ENCODE measurements at regions not wholly inside any gene's neighbourhood (a gene's known extent, or its start where the extent isn't known, plus 50 kb on each side); places are given as distances from the start of the nearest gene placed in this dataset.
"Not testable (repeated sequence)": the region's sequence is repeated elsewhere in the genome, so short reads cannot be mapped to it uniquely, and the experiment has no call there.

GRCh38 chr20:39736434-39737327, 774.5 kb downstream of the DHX35 start:
- DNase-seq = no peak
- Mint-ChIP-seq H3K27ac (no peak overlapping the region), H3K9me3 (peaks cover 2 to 18% (median 5%) of the 10 kb centered on the region in 5 donors), H3K27me3 (no peaks in the 10 kb centered on the region), H3K4me3 (no peak overlapping the region), H3K4me1 (no peaks in the 10 kb centered on the region), H3K36me3 (no peaks in the 10 kb centered on the region)
- no peak overlapping the region for H3K4me3 ChIP-seq (ENCODE audit: low read length)
- ChIA-PET POLR2A (no interaction called here), CTCF (interaction anchor here (1.3 kb wide), 1 partner anchor 14 kb away, joined by 4 read pairs; no protein-coding TSS in a partner anchor)
- H3K9me3 ChIP-seq (ENCODE audit: low read length) = no peaks in the 10 kb centered on the region
- no peak overlapping the region for H3K27ac ChIP-seq (ENCODE audit: low read depth, low read length)
- no peaks in the 10 kb centered on the region for H3K36me3 ChIP-seq (ENCODE audit: insufficient read depth, low read length)
- no peaks in the 10 kb centered on the region for H3K27me3 ChIP-seq (ENCODE audit: insufficient read depth, low read length, poor library complexity, severe bottlenecking)
- H3K4me1 ChIP-seq (ENCODE audit: insufficient read depth, low read length) = no peaks in the 10 kb centered on the region

- H3K4me1 Mint-ChIP-seq; H3K27me3 ChIP-seq (ENCODE audit: insufficient read depth, low read length, poor library complexity, severe bottlenecking); H3K27ac Mint-ChIP-seq; CTCF ChIA-PET; H3K4me1 ChIP-seq (ENCODE audit: insufficient read depth, low read length); H3K27ac ChIP-seq (ENCODE audit: low read depth, low read length); H3K4me3 Mint-ChIP-seq; POLR2A ChIA-PET; H3K36me3 ChIP-seq (ENCODE audit: insufficient read depth, low read length); H3K27me3 Mint-ChIP-seq; H3K9me3 ChIP-seq (ENCODE audit: low read length); H3K4me3 ChIP-seq (ENCODE audit: low read length); DNase-seq: not testable (repeated sequence)
- H3K9me3 Mint-ChIP-seq = peaks cover 29 to 63% (median 49%) of the 10 kb centered on the region in 5 donors
- H3K36me3 Mint-ChIP-seq = peaks cover 0 to 21% (median 0%) of the 10 kb centered on the region in 3 donors
Observed at GRCh38 chr20:39725513-39725912, 763.4 kb downstream of the DHX35 start.

GRCh38 chr20:39719293-39719692, 757.1 kb downstream of the DHX35 start:
- H3K27ac ChIP-seq (ENCODE audit: low read depth, low read length) = no peak overlapping the region
- no peaks in the 10 kb centered on the region for H3K27me3 ChIP-seq (ENCODE audit: insufficient read depth, low read length, poor library complexity, severe bottlenecking)
- no peaks in the 10 kb centered on the region for H3K4me1 Mint-ChIP-seq
- no peak for DNase-seq
- H3K27ac Mint-ChIP-seq = no peak overlapping the region
- H3K36me3 ChIP-seq (ENCODE audit: insufficient read depth, low read length) = no peaks in the 10 kb centered on the region
- ChIA-PET POLR2A (no interaction called here), CTCF (no interaction called here)
- H3K4me3 Mint-ChIP-seq = no peak overlapping the region
- peaks cover 0 to 24% (median 7%) of the 10 kb centered on the region in 5 donors for H3K9me3 Mint-ChIP-seq
- no peaks in the 10 kb centered on the region for H3K27me3 Mint-ChIP-seq
- no peak overlapping the region for H3K4me3 ChIP-seq (ENCODE audit: low read length)
- H3K36me3 Mint-ChIP-seq = peaks cover 0 to 4% (median 0%) of the 10 kb centered on the region in 3 donors
- H3K9me3 ChIP-seq (ENCODE audit: low read length) = no peaks in the 10 kb centered on the region
- H3K4me1 ChIP-seq (ENCODE audit: insufficient read depth, low read length) = no peaks in the 10 kb centered on the region

GRCh38 chr20:39717936-39718335, 755.8 kb downstream of the DHX35 start:
- no peaks in the 10 kb centered on the region for H3K27me3 Mint-ChIP-seq
- H3K4me1 Mint-ChIP-seq = no peaks in the 10 kb centered on the region
- no peak overlapping the region for H3K27ac ChIP-seq (ENCODE audit: low read depth, low read length)
- H3K9me3 ChIP-seq (ENCODE audit: low read length) = no peaks in the 10 kb centered on the region
- no peak for DNase-seq
- H3K9me3 Mint-ChIP-seq = peaks cover 0 to 19% (median 4%) of the 10 kb centered on the region in 5 donors
- H3K36me3 ChIP-seq (ENCODE audit: insufficient read depth, low read length) = no peaks in the 10 kb centered on the region
- ChIA-PET CTCF (no interaction called here), POLR2A (no interaction called here)
- no peak overlapping the region for H3K4me3 Mint-ChIP-seq
- no peak overlapping the region for H3K4me3 ChIP-seq (ENCODE audit: low read length)
- H3K27ac Mint-ChIP-seq = no peak overlapping the region
- no peaks in the 10 kb centered on the region for H3K36me3 Mint-ChIP-seq
- H3K27me3 ChIP-seq (ENCODE audit: insufficient read depth, low read length, poor library complexity, severe bottlenecking) = no peaks in the 10 kb centered on the region
- H3K4me1 ChIP-seq (ENCODE audit: insufficient read depth, low read length) = no peaks in the 10 kb centered on the region

- ChIA-PET POLR2A (no interaction called here), CTCF (no interaction called here)
- Histone ChIP-seq H3K4me1 (ENCODE audit: insufficient read depth, low read length) (no peaks in the 10 kb centered on the region), H3K4me3 (ENCODE audit: low read length) (no peak overlapping the region), H3K36me3 (ENCODE audit: insufficient read depth, low read length) (no peaks in the 10 kb centered on the region), H3K27me3 (ENCODE audit: insufficient read depth, low read length, poor library complexity, severe bottlenecking) (no peaks in the 10 kb centered on the region), H3K27ac (ENCODE audit: low read depth, low read length) (no peak overlapping the region), H3K9me3 (ENCODE audit: low read length) (no peaks in the 10 kb centered on the region)
- Mint-ChIP-seq H3K36me3 (no peaks in the 10 kb centered on the region), H3K4me3 (no peak overlapping the region), H3K27me3 (no peaks in the 10 kb centered on the region), H3K9me3 (peaks cover 0 to 13% (median 3%) of the 10 kb centered on the region in 5 donors), H3K4me1 (no peaks in the 10 kb centered on the region), H3K27ac (no peak overlapping the region)
- DNase-seq = no peak
Observed at GRCh38 chr20:39716796-39717341, 754.7 kb downstream of the DHX35 start.

GRCh38 chr20:39713076-39713840, 751.1 kb downstream of the DHX35 start:
- Mint-ChIP-seq H3K4me1 (no peaks in the 10 kb centered on the region), H3K27ac (no peak overlapping the region), H3K9me3 (peaks cover 0 to 6% (median 3%) of the 10 kb centered on the region in 5 donors), H3K27me3 (no peaks in the 10 kb centered on the region), H3K36me3 (no peaks in the 10 kb centered on the region), H3K4me3 (no peak overlapping the region)
- H3K4me3 ChIP-seq (ENCODE audit: low read length) = no peak overlapping the region
- no peaks in the 10 kb centered on the region for H3K27me3 ChIP-seq (ENCODE audit: insufficient read depth, low read length, poor library complexity, severe bottlenecking)
- CTCF ChIA-PET = no interaction called here
- no peak for DNase-seq
- H3K27ac ChIP-seq (ENCODE audit: low read depth, low read length) = no peak overlapping the region
- H3K36me3 ChIP-seq (ENCODE audit: insufficient read depth, low read length) = no peaks in the 10 kb centered on the region
- POLR2A ChIA-PET = no interaction called here
- no peaks in the 10 kb centered on the region for H3K9me3 ChIP-seq (ENCODE audit: low read length)
- no peaks in the 10 kb centered on the region for H3K4me1 ChIP-seq (ENCODE audit: insufficient read depth, low read length)

- H3K36me3 Mint-ChIP-seq = no peaks in the 10 kb centered on the region
- no peaks in the 10 kb centered on the region for H3K4me1 Mint-ChIP-seq
- no peak for DNase-seq
- Histone ChIP-seq H3K9me3 (ENCODE audit: low read length) (no peaks in the 10 kb centered on the region), H3K36me3 (ENCODE audit: insufficient read depth, low read length) (no peaks in the 10 kb centered on the region), H3K27me3 (ENCODE audit: insufficient read depth, low read length, poor library complexity, severe bottlenecking) (no peaks in the 10 kb centered on the region), H3K4me3 (ENCODE audit: low read length) (no peak overlapping the region), H3K4me1 (ENCODE audit: insufficient read depth, low read length) (no peaks in the 10 kb centered on the region), H3K27ac (ENCODE audit: low read depth, low read length) (no peak overlapping the region)
- no peak overlapping the region for H3K27ac Mint-ChIP-seq
- ChIA-PET POLR2A (no interaction called here), CTCF (no interaction called here)
- no peak overlapping the region for H3K4me3 Mint-ChIP-seq
- H3K9me3 Mint-ChIP-seq = peaks cover 0 to 8% (median 3%) of the 10 kb centered on the region in 5 donors
- H3K27me3 Mint-ChIP-seq = peaks cover 0 to 1% of the 10 kb centered on the region in 2 donors
Observed at GRCh38 chr20:39706184-39706663, 744.1 kb downstream of the DHX35 start.

GRCh38 chr20:39705032-39705431, 742.9 kb downstream of the DHX35 start:
- Mint-ChIP-seq H3K27me3 (peaks cover 0 to 1% of the 10 kb centered on the region in 2 donors), H3K4me1 (no peaks in the 10 kb centered on the region), H3K9me3 (peaks cover 0 to 6% (median 4%) of the 10 kb centered on the region in 5 donors), H3K4me3 (no peak overlapping the region), H3K36me3 (no peaks in the 10 kb centered on the region), H3K27ac (no peak overlapping the region)
- Histone ChIP-seq H3K4me1 (ENCODE audit: insufficient read depth, low read length) (no peaks in the 10 kb centered on the region), H3K27me3 (ENCODE audit: insufficient read depth, low read length, poor library complexity, severe bottlenecking) (no peaks in the 10 kb centered on the region), H3K36me3 (ENCODE audit: insufficient read depth, low read length) (no peaks in the 10 kb centered on the region), H3K27ac (ENCODE audit: low read depth, low read length) (no peak overlapping the region), H3K9me3 (ENCODE audit: low read length) (no peaks in the 10 kb centered on the region), H3K4me3 (ENCODE audit: low read length) (no peak overlapping the region)
- no peak for DNase-seq
- POLR2A ChIA-PET = no interaction called here
- CTCF ChIA-PET = no interaction called here
